Eye (tissue), 1 donor: ENCODE measurements at regions not wholly inside any gene's neighbourhood (a gene's known extent, or its start where the extent isn't known, plus 50 kb on each side); places are given as distances from the start of the nearest gene placed in this dataset.

Source experiments
- DNase-seq: peaks from one replicate; pipeline ENCODE4 v3.0.0-alpha.2; 2015

- DNase-seq: no peak
Measured at GRCh38 chr1:184141361-184141880, 89.9 kb downstream of the TSEN15 start.

GRCh38 chr1:184143449-184143848 lies 91.9 kb downstream of the TSEN15 start:
- DNase-seq: peak; percentile 30

- DNase-seq: no peak
Measured at GRCh38 chr1:184145083-184145482, 93.6 kb downstream of the TSEN15 start.

GRCh38 chr1:184146202-184146601 lies 94.7 kb downstream of the TSEN15 start:
- no peak for DNase-seq

GRCh38 chr1:184150776-184151531 lies 99.4 kb downstream of the TSEN15 start:
- DNase-seq: peak; percentile 23

- DNase-seq: peak; percentile 53
Measured at GRCh38 chr1:184152434-184152898, 100.9 kb downstream of the TSEN15 start.

GRCh38 chr1:184152974-184153373 lies 101.4 kb downstream of the TSEN15 start:
- peak; percentile 44 for DNase-seq

- DNase-seq: no peak
Measured at GRCh38 chr1:184153731-184154130, 102.2 kb downstream of the TSEN15 start.

GRCh38 chr1:184156521-184157393 lies 105.2 kb downstream of the TSEN15 start:
- DNase-seq: no peak

GRCh38 chr1:184157394-184157742 lies 105.8 kb downstream of the TSEN15 start:
- DNase-seq: no peak

- DNase-seq: no peak
Measured at GRCh38 chr1:184158896-184159681, 107.6 kb downstream of the TSEN15 start.

- DNase-seq: no peak
Measured at GRCh38 chr1:184160236-184160635, 108.7 kb downstream of the TSEN15 start.

GRCh38 chr1:184161071-184161698 lies 109.7 kb downstream of the TSEN15 start:
- no peak for DNase-seq

GRCh38 chr1:184162281-184162680 lies 110.8 kb downstream of the TSEN15 start:
- DNase-seq: no peak

GRCh38 chr1:184163674-184164465 lies 112.3 kb downstream of the TSEN15 start:
- DNase-seq: no peak

- no peak for DNase-seq
Measured at GRCh38 chr1:184164536-184164935, 113.0 kb downstream of the TSEN15 start.

GRCh38 chr1:184166485-184166884 lies 115.0 kb downstream of the TSEN15 start:
- no peak for DNase-seq

- DNase-seq: no peak
Measured at GRCh38 chr1:184167352-184167751, 115.8 kb downstream of the TSEN15 start.

GRCh38 chr1:184170719-184171118 lies 119.2 kb downstream of the TSEN15 start:
- DNase-seq: no peak

- no peak for DNase-seq
Measured at GRCh38 chr1:184176058-184176457, 124.5 kb downstream of the TSEN15 start.

- DNase-seq: no peak
Measured at GRCh38 chr1:184181044-184181443, 129.5 kb downstream of the TSEN15 start.

GRCh38 chr1:184183919-184184318 lies 132.4 kb downstream of the TSEN15 start:
- DNase-seq: no peak
